GM19372 (cell line): ENCODE measurements at regions not wholly inside any gene's neighbourhood (a gene's known extent, or its start where the extent isn't known, plus 50 kb on each side); places are given as distances from the start of the nearest gene placed in this dataset.

Experiments used
- ATAC-seq: cut with Tn5 transposase; IDR thresholded peaks from one replicate; pipeline ENCODE4 v1.9.1; 2021; ENCODE audit warnings: mild to moderate bottlenecking, low read depth, moderate library complexity; ENCODE audit not compliant: unreplicated experiment

DNA sequence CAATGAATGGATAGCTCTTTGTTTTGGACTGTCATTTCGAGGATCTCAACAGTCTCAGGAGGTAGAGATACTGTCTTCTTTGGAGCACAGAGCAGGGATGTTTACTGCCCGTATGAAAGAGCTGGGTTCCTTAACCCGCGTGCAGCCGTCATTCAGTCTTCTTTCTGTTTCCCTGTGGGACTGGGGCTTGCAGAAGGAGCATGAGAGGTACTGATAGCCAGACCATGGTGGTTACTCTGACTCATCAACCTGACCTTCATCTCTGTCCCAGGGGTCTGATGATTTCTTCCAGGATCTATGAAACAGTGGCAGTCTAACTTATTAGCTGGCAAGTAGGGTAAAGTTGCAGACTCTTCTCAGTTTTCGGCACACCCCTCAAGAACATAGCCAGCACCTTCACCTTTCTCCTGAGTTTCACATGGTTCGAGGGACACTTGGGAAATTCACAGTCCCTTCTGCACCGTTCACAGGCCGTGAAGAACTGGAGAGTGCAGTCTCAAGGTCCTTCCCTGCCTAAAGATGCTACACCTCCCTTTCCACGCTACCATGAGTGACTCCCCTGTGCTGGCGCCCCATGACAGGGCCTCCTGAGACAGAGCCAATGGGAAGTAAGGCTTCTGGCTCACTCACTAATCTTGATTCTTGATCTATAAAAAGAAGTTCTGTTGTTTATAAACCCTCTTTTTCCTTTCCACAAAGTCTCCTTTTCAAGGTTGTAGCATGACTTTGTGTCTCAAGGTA lies 226.2 kb downstream of the MC4R start:
- ATAC-seq: no peak

GRCh38 chr18:60145776-60146175 lies 226.8 kb downstream of the MC4R start:
- no peak for ATAC-seq

DNA sequence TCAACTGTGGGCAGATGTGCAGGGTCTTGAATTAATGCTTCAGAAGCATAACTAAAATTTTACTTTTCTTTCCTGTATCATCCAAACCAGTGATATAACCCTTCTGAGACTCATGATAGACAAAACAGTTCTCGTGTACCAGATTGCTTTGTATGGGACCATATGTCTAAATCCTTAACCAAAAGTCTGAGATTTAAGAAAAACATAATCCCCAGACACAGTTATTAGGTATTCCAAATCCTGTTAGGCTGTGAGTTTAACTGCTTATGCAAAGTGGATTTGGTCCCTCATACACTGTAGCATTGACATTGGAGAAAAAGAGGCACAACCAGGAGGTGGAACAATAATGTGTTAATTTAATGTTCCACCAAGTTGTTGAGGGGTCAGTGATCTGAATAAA lies 235.0 kb downstream of the PMAIP1 start:
- ATAC-seq: no peak

GRCh38 chr18:60130284-60130683 lies 230.5 kb downstream of the PMAIP1 start:
- no peak for ATAC-seq

DNA sequence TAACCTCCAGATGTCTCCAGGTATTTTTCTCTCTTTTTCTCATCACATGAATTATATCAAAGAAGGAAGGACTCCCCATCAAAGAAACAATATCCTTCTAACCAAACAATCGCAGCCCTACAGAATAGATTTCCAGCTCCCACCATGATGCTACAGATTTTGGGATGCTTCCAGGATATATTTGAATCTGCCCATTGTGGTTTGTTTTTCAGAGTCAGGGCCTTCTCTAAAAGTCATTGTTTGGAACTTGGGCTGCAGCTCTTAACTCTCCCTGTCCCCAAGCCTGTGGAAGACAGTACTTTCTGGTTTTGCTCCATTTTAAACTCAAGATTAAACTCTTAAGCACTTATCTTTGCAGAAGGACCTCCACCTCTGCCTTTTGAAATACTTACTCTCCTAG lies 223.2 kb downstream of the PMAIP1 start:
- no peak for ATAC-seq

DNA sequence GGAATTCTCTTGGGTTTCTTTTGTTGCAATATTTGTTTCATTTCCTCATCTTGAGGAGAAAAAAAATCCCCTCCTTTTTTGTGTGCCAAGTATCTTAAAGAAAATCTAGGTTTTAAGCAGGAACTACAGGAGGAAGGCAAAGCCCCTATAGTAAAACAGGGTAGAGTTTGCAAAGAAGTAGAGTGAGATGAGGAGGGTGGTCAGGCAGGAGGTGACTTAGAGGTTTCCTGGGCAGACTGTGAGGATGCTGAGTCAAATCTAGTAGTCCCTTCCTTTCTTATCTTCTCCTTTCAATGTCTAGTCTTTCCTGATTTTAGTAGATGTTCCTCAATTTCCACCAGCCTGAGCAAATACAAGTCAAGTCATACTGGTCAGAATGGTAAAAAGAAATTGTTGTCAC lies 222.5 kb downstream of the PMAIP1 start:
- ATAC-seq: no peak

DNA sequence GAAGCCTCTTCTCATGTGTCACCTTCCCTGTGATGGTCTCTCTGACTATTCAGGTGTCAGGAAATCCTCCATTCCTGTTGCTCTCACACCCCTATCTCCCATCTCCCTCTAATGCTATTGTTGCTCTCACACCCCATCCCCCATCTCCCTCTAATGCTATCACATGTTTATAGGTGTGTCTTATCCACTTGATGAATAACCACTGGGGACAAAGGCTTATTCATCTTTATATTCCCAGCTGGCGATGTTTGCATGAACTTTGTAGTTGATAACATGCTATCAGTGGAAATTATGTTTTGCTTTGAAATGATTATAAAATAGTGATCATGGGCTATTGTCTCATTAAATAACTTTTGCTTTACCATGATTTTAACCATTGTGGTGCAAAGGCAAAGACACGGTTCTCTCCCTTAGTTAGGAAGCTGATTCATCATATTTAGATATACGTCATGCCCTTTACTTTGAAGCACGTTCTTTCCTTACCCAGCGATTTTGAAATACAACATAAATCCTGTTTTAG lies 220.5 kb downstream of the PMAIP1 start:
- ATAC-seq: no peak

GRCh38 chr18:60117321-60117720 lies 217.5 kb downstream of the PMAIP1 start:
- no peak for ATAC-seq

GRCh38 chr18:60113396-60113795 lies 213.6 kb downstream of the PMAIP1 start:
- no peak for ATAC-seq

- ATAC-seq: no peak
These were observed 212.6 kb downstream of the PMAIP1 start for GRCh38 chr18:60112369-60112768.

DNA sequence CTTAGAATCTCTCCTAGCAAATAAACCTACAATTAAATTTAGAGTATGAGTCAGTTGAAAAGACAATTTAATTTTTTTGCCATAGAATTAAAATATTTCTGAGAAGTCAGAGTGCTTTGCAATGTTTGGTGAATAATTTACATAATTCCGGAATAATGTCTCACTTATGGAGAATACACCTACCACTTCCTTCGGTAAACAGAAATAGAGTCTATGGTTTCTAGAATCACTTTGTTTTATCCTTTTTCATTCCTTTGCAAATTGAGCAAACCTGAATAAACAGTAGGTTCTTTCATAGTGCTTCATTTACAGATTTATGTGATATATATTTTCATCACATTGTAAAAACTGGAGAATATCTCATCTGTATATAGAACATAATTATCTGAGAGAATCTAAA lies 211.7 kb downstream of the PMAIP1 start:
- no peak for ATAC-seq

- ATAC-seq: no peak
These were observed 211.0 kb downstream of the PMAIP1 start for GRCh38 chr18:60110836-60111235.

DNA sequence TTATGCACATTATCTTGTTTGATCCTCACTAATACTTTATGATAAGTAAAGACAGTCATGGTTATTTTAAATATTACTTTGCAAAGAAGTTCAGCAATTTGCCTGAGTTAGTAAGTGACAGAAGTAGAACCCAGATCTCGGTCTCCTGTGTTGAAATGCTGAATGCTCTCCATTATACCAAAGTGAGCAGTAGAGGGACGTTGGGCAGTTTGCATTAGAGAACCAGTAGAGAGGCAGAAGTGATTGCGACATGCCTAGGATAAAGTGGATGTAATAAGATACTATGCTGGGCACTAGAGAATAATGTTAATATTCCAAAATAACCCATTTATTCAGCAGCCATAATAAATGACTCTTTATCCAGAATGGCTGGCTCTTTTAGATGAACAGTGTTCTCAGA lies 201.0 kb downstream of the PMAIP1 start:
- no peak for ATAC-seq

- no peak for ATAC-seq
These were observed 199.9 kb downstream of the PMAIP1 start for GRCh38 chr18:60099709-60100108.

- ATAC-seq: no peak
These were observed 196.6 kb downstream of the PMAIP1 start for GRCh38 chr18:60096428-60096827.

GRCh38 chr18:60092073-60092472 lies 192.3 kb downstream of the PMAIP1 start:
- ATAC-seq: no peak

GRCh38 chr18:60090170-60090569 lies 190.4 kb downstream of the PMAIP1 start:
- peak; percentile 66 for ATAC-seq

- no peak for ATAC-seq
These were observed 183.0 kb downstream of the PMAIP1 start for GRCh38 chr18:60082790-60083189.

GRCh38 chr18:60082282-60082681 lies 182.5 kb downstream of the PMAIP1 start:
- ATAC-seq: no peak

DNA sequence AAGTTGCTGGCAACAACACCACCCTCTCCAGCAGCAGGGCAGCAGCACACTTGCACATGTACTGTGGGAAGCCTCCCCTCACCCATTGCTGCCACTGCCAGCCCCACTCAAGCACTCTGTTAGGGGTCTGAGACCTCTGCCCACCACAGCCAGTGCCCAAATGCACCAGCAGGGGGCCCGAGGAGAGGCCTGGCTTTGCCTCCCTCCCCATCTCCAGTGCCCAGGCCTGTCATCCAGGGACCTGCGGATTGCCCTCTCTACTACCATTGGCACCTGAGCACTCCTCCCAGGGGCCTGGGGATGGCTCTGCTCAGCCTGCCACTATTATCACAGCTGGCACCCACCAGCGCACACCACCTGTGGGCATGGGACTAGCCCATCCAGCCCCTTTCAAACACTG lies 175.7 kb downstream of the PMAIP1 start:
- ATAC-seq: no peak

GRCh38 chr18:60070631-60071030 lies 170.8 kb downstream of the PMAIP1 start:
- ATAC-seq: no peak

- no peak for ATAC-seq
These were observed 169.3 kb downstream of the PMAIP1 start for GRCh38 chr18:60069145-60069544.
